ENCODE measurements at regions not wholly inside any gene's neighbourhood (a gene's known extent, or its start where the extent isn't known, plus 50 kb on each side); places are given as distances from the start of the nearest gene placed in this dataset.
"Not testable (repeated sequence)": the region's sequence is repeated elsewhere in the genome, so short reads cannot be mapped to it uniquely, and the experiment has no call there.

- no peak overlapping the region for H3K4me3 ChIP-seq
- no peaks in the 10 kb centered on the region for H3K9me3 ChIP-seq
- H3K36me3 ChIP-seq = no peaks in the 10 kb centered on the region
- DNase-seq = no peak
- no peaks in the 10 kb centered on the region for H3K27me3 ChIP-seq
Observed at GRCh38 chr4:173753408-173753807, 223.4 kb upstream of the HAND2 start.

GRCh38 chr4:173752610-173753230 lies 222.7 kb upstream of the HAND2 start:
- H3K27me3 ChIP-seq = no peaks in the 10 kb centered on the region
- no peak overlapping the region for H3K4me3 ChIP-seq
- no peak for DNase-seq
- H3K36me3 ChIP-seq = no peaks in the 10 kb centered on the region
- no peaks in the 10 kb centered on the region for H3K9me3 ChIP-seq

- H3K36me3 ChIP-seq = no peaks in the 10 kb centered on the region
- no peak for DNase-seq
- H3K4me3 ChIP-seq = no peak overlapping the region
Observed at GRCh38 chr4:173748353-173748752, 218.3 kb upstream of the HAND2 start.

GRCh38 chr4:173747537-173748257 lies 217.7 kb upstream of the HAND2 start:
- H3K36me3 ChIP-seq = no peaks in the 10 kb centered on the region
- DNase-seq = no peak
- H3K4me3 ChIP-seq = no peak overlapping the region
- no peaks in the 10 kb centered on the region for H3K9me3 ChIP-seq
- H3K27me3 ChIP-seq = no peaks in the 10 kb centered on the region

More at GRCh38 chr4:173748353-173748752, 218.3 kb upstream of the HAND2 start:
- no peaks in the 10 kb centered on the region for H3K9me3 ChIP-seq
- no peaks in the 10 kb centered on the region for H3K27me3 ChIP-seq

- H3K4me3 ChIP-seq = no peak overlapping the region
- DNase-seq = no peak
Observed at GRCh38 chr4:173746424-173746823, 216.4 kb upstream of the HAND2 start.

GRCh38 chr4:173745765-173746164 lies 215.7 kb upstream of the HAND2 start:
- no peaks in the 10 kb centered on the region for H3K9me3 ChIP-seq
- no peaks in the 10 kb centered on the region for H3K27me3 ChIP-seq
- no peak for DNase-seq
- H3K36me3 ChIP-seq = no peaks in the 10 kb centered on the region
- no peak overlapping the region for H3K4me3 ChIP-seq

More at GRCh38 chr4:173746424-173746823, 216.4 kb upstream of the HAND2 start:
- Histone ChIP-seq H3K36me3 (no peaks in the 10 kb centered on the region), H3K9me3 (no peaks in the 10 kb centered on the region), H3K27me3 (no peaks in the 10 kb centered on the region)

- Histone ChIP-seq H3K27me3 (no peaks in the 10 kb centered on the region), H3K9me3 (no peaks in the 10 kb centered on the region), H3K36me3 (no peaks in the 10 kb centered on the region), H3K4me3 (no peak overlapping the region)
- no peak for DNase-seq
Observed at GRCh38 chr4:173736840-173737239, 206.8 kb upstream of the HAND2 start.

GRCh38 chr4:173735585-173735984 lies 205.6 kb upstream of the HAND2 start:
- no peak overlapping the region for H3K4me3 ChIP-seq
- DNase-seq = peak; percentile 10
- no peaks in the 10 kb centered on the region for H3K27me3 ChIP-seq
- no peaks in the 10 kb centered on the region for H3K9me3 ChIP-seq
- H3K36me3 ChIP-seq = no peaks in the 10 kb centered on the region

GRCh38 chr4:173735049-173735448 lies 205.0 kb upstream of the HAND2 start:
- no peak overlapping the region for H3K4me3 ChIP-seq
- no peaks in the 10 kb centered on the region for H3K9me3 ChIP-seq
- no peak for DNase-seq
- H3K27me3 ChIP-seq = no peaks in the 10 kb centered on the region
- no peaks in the 10 kb centered on the region for H3K36me3 ChIP-seq

GRCh38 chr4:173731257-173731656 lies 201.2 kb upstream of the HAND2 start:
- H3K9me3 ChIP-seq = no peaks in the 10 kb centered on the region
- no peak overlapping the region for H3K4me3 ChIP-seq
- no peak for DNase-seq
- no peaks in the 10 kb centered on the region for H3K36me3 ChIP-seq
- no peaks in the 10 kb centered on the region for H3K27me3 ChIP-seq

- H3K4me3 ChIP-seq = no peak overlapping the region
- no peak for DNase-seq
- no peaks in the 10 kb centered on the region for H3K36me3 ChIP-seq
- H3K27me3 ChIP-seq = no peaks in the 10 kb centered on the region
- peaks cover 4% of the 10 kb centered on the region; the same call in 1 of the 2 replicates for H3K9me3 ChIP-seq
Observed at GRCh38 chr4:173722075-173722474, 192.0 kb upstream of the HAND2 start.

GRCh38 chr4:173718504-173718903 lies 188.5 kb upstream of the HAND2 start:
- not testable (repeated sequence) for H3K27me3 ChIP-seq, H3K36me3 ChIP-seq, H3K4me3 ChIP-seq, H3K9me3 ChIP-seq, DNase-seq

- Histone ChIP-seq H3K27me3 (no peaks in the 10 kb centered on the region), H3K4me3 (no peak overlapping the region), H3K36me3 (no peaks in the 10 kb centered on the region), H3K9me3 (peaks cover 4% of the 10 kb centered on the region; the same call in 1 of the 2 replicates)
- no peak for DNase-seq
Observed at GRCh38 chr4:173717581-173717980, 187.6 kb upstream of the HAND2 start.

- Histone ChIP-seq H3K9me3 (peaks cover 4% of the 10 kb centered on the region; the same call in 1 of the 2 replicates), H3K27me3 (no peaks in the 10 kb centered on the region), H3K36me3 (no peaks in the 10 kb centered on the region), H3K4me3 (no peak overlapping the region)
- no peak for DNase-seq
Observed at GRCh38 chr4:173714456-173714855, 184.4 kb upstream of the HAND2 start.

GRCh38 chr4:173713026-173713425 lies 183.0 kb upstream of the HAND2 start:
- DNase-seq = no peak
- Histone ChIP-seq H3K36me3 (no peaks in the 10 kb centered on the region), H3K4me3 (no peak overlapping the region), H3K9me3 (no peaks in the 10 kb centered on the region), H3K27me3 (no peaks in the 10 kb centered on the region)

GRCh38 chr4:173707658-173708419 lies 177.8 kb upstream of the HAND2 start:
- no peak for DNase-seq
- no peak overlapping the region for H3K4me3 ChIP-seq
- H3K27me3 ChIP-seq = no peaks in the 10 kb centered on the region
- H3K9me3 ChIP-seq = no peaks in the 10 kb centered on the region
- H3K36me3 ChIP-seq = no peaks in the 10 kb centered on the region

- no peaks in the 10 kb centered on the region for H3K36me3 ChIP-seq
- peak; percentile 4 for DNase-seq
- H3K27me3 ChIP-seq = no peaks in the 10 kb centered on the region
- H3K9me3 ChIP-seq = no peaks in the 10 kb centered on the region
- no peak overlapping the region for H3K4me3 ChIP-seq
Observed at GRCh38 chr4:173704201-173704600, 174.2 kb upstream of the HAND2 start.

All from MG63 (cell line).